ENCODE measurements at regions not wholly inside any gene's neighbourhood (a gene's known extent, or its start where the extent isn't known, plus 50 kb on each side); places are given as distances from the start of the nearest gene placed in this dataset.

- TF ChIP-seq, protein P1, sequence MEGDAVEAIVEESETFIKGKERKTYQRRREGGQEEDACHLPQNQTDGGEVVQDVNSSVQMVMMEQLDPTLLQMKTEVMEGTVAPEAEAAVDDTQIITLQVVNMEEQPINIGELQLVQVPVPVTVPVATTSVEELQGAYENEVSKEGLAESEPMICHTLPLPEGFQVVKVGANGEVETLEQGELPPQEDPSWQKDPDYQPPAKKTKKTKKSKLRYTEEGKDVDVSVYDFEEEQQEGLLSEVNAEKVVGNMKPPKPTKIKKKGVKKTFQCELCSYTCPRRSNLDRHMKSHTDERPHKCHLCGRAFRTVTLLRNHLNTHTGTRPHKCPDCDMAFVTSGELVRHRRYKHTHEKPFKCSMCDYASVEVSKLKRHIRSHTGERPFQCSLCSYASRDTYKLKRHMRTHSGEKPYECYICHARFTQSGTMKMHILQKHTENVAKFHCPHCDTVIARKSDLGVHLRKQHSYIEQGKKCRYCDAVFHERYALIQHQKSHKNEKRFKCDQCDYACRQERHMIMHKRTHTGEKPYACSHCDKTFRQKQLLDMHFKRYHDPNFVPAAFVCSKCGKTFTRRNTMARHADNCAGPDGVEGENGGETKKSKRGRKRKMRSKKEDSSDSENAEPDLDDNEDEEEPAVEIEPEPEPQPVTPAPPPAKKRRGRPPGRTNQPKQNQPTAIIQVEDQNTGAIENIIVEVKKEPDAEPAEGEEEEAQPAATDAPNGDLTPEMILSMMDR (IDR thresholded peaks at IDR 0.05): no peak
- no peak for TF ChIP-seq POLR2AphosphoS5 (IDR thresholded peaks at IDR 0.05)
- TF ChIP-seq POLR2A (IDR thresholded peaks at IDR 0.05): no peak
These were observed 150.2 kb upstream of the AGR3 start for GRCh38 chr7:17031906-17032551.

All from breast epithelium (tissue), 3 donors.